ENCODE measurements at regions not wholly inside any gene's neighbourhood (a gene's known extent, or its start where the extent isn't known, plus 50 kb on each side); places are given as distances from the start of the nearest gene placed in this dataset.

DNA sequence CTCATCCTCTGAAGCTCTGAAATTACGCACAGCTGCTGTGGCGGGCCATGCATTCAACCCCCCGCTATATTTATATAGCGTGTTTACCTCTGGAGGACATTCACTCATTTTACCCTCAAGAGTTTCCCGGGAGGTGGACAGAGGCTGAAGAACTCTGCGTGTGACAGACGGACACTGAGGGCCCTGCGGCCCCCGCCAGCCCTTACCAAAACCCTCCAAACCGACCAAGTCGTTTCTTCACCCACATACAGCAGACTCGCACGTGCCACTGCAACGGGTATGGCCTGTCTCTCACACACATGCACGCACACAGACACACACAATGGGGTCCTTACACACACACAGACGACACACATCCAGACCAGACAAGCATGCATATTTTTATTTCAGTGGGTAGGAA, 216.4 kb upstream of the FOXF1 start:
- TF ChIP-seq, protein P1, sequence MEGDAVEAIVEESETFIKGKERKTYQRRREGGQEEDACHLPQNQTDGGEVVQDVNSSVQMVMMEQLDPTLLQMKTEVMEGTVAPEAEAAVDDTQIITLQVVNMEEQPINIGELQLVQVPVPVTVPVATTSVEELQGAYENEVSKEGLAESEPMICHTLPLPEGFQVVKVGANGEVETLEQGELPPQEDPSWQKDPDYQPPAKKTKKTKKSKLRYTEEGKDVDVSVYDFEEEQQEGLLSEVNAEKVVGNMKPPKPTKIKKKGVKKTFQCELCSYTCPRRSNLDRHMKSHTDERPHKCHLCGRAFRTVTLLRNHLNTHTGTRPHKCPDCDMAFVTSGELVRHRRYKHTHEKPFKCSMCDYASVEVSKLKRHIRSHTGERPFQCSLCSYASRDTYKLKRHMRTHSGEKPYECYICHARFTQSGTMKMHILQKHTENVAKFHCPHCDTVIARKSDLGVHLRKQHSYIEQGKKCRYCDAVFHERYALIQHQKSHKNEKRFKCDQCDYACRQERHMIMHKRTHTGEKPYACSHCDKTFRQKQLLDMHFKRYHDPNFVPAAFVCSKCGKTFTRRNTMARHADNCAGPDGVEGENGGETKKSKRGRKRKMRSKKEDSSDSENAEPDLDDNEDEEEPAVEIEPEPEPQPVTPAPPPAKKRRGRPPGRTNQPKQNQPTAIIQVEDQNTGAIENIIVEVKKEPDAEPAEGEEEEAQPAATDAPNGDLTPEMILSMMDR (IDR thresholded peaks at IDR 0.05; ENCODE audit: low read length): no peak
- no peak for TF ChIP-seq EZH2 (optimal IDR thresholded peaks at IDR 0.05; ENCODE audit: low read depth, low read length)
